HUES64 (cell line): ENCODE measurements at regions not wholly inside any gene's neighbourhood (a gene's known extent, or its start where the extent isn't known, plus 50 kb on each side); places are given as distances from the start of the nearest gene placed in this dataset.

Experiments
- H3K27ac ChIP-seq: 2 replicates; pipeline ENCODE4 v1.7.0; 2013; ENCODE audit warnings: low read depth, low read length, inconsistent platforms
- H3K27me3 ChIP-seq: 2 replicates; pipeline ENCODE4 v1.6.1; 2013; ENCODE audit warnings: mild to moderate bottlenecking, low read length; ENCODE audit not compliant: insufficient read depth
- H3K36me3 ChIP-seq: 2 replicates; pipeline ENCODE4 v1.6.1; 2013; ENCODE audit warnings: mild to moderate bottlenecking, low read length; ENCODE audit not compliant: insufficient read depth
- H3K4me1 ChIP-seq: 2 replicates; pipeline ENCODE4 v1.6.1; 2013; ENCODE audit warnings: mild to moderate bottlenecking, low read length, moderate library complexity; ENCODE audit not compliant: insufficient read depth
- H3K4me3 ChIP-seq: 2 replicates; pipeline ENCODE4 v1.5.1; 2013; ENCODE audit warnings: mild to moderate bottlenecking, low read length, moderate library complexity
- H3K9ac ChIP-seq: 2 replicates; pipeline ENCODE4 v1.6.1; 2013; ENCODE audit warnings: mild to moderate bottlenecking, low read depth, low read length
- H3K9me3 ChIP-seq: 2 replicates; pipeline ENCODE4 v1.6.1; 2013; ENCODE audit warnings: low read depth, low read length; ENCODE audit not compliant: insufficient read depth
- WGBS: fragments of 150-250, 120-280 bp; methylation state at CpG from one replicate; pipeline ENCODE4 v1.1.7; 2013; ENCODE audit warnings: missing lambda C conversion rate; 5-methylcytosine and 5-hydroxymethylcytosine counted together

GRCh38 chr7:47710201-47710935 is 128.5 kb upstream of the TNS3 start:
- WGBS: 91% methylated on average over 15 of the region's 15 CpGs
- H3K27ac ChIP-seq: no peak overlapping the region
- no peak overlapping the region for H3K9ac ChIP-seq

GRCh38 chr7:47709451-47709850 is 127.5 kb upstream of the TNS3 start:
- no peak overlapping the region for H3K27ac ChIP-seq
- H3K9ac ChIP-seq: no peak overlapping the region
- no peaks in the 10 kb centered on the region for H3K27me3 ChIP-seq
- no peaks in the 10 kb centered on the region for H3K9me3 ChIP-seq
- no peak overlapping the region for H3K4me3 ChIP-seq
- 96% methylated on average over 6 of the region's 6 CpGs for WGBS
- no peaks in the 10 kb centered on the region for H3K4me1 ChIP-seq
- H3K36me3 ChIP-seq: no peaks in the 10 kb centered on the region

More at GRCh38 chr7:47710201-47710935, 128.5 kb upstream of the TNS3 start:
- H3K9me3 ChIP-seq: no peaks in the 10 kb centered on the region
- H3K27me3 ChIP-seq: no peaks in the 10 kb centered on the region
- no peak overlapping the region for H3K4me3 ChIP-seq
- H3K4me1 ChIP-seq: no peaks in the 10 kb centered on the region
- H3K36me3 ChIP-seq: no peaks in the 10 kb centered on the region

GRCh38 chr7:47709051-47709450 is 127.1 kb upstream of the TNS3 start:
- no peaks in the 10 kb centered on the region for H3K4me1 ChIP-seq
- H3K27ac ChIP-seq: no peak overlapping the region
- H3K36me3 ChIP-seq: no peaks in the 10 kb centered on the region
- no peaks in the 10 kb centered on the region for H3K27me3 ChIP-seq
- WGBS: 91% methylated on average over 4 of the region's 4 CpGs
- no peak overlapping the region for H3K9ac ChIP-seq
- H3K9me3 ChIP-seq: no peaks in the 10 kb centered on the region
- no peak overlapping the region for H3K4me3 ChIP-seq

- Histone ChIP-seq H3K4me1 (no peaks in the 10 kb centered on the region), H3K27me3 (no peaks in the 10 kb centered on the region), H3K9me3 (no peaks in the 10 kb centered on the region), H3K9ac (no peak overlapping the region), H3K36me3 (no peaks in the 10 kb centered on the region), H3K4me3 (no peak overlapping the region), H3K27ac (no peak overlapping the region)
- WGBS: 99% methylated on average over 5 of the region's 6 CpGs
Measured at GRCh38 chr7:47707583-47707982, 125.7 kb upstream of the TNS3 start.

- Histone ChIP-seq H3K4me3 (no peak overlapping the region), H3K9me3 (no peaks in the 10 kb centered on the region), H3K9ac (no peak overlapping the region), H3K27me3 (no peaks in the 10 kb centered on the region), H3K4me1 (no peaks in the 10 kb centered on the region), H3K36me3 (no peaks in the 10 kb centered on the region), H3K27ac (no peak overlapping the region)
- WGBS: 100% methylated on average over 2 of the region's 2 CpGs
Measured at GRCh38 chr7:47704936-47705335, 123.0 kb upstream of the TNS3 start.

GRCh38 chr7:47702080-47702479 is 120.2 kb upstream of the TNS3 start:
- Histone ChIP-seq H3K27ac (no peak overlapping the region), H3K9ac (no peak overlapping the region)

GRCh38 chr7:47698386-47698785 is 116.5 kb upstream of the TNS3 start:
- Histone ChIP-seq H3K4me1 (no peaks in the 10 kb centered on the region), H3K36me3 (no peaks in the 10 kb centered on the region), H3K4me3 (no peak overlapping the region), H3K27ac (no peak overlapping the region), H3K27me3 (no peaks in the 10 kb centered on the region), H3K9ac (no peak overlapping the region), H3K9me3 (no peaks in the 10 kb centered on the region)
- WGBS: 79% methylated on average over 1 of the region's 1 CpG

More at GRCh38 chr7:47702080-47702479, 120.2 kb upstream of the TNS3 start:
- Histone ChIP-seq H3K36me3 (no peaks in the 10 kb centered on the region), H3K4me1 (no peaks in the 10 kb centered on the region), H3K4me3 (no peak overlapping the region), H3K9me3 (no peaks in the 10 kb centered on the region), H3K27me3 (no peaks in the 10 kb centered on the region)
- 78% methylated on average over 1 of the region's 1 CpG for WGBS

- WGBS: 82% methylated on average over 4 of the region's 4 CpGs
- Histone ChIP-seq H3K4me3 (no peak overlapping the region), H3K27ac (no peak overlapping the region), H3K9me3 (no peaks in the 10 kb centered on the region), H3K4me1 (no peaks in the 10 kb centered on the region), H3K27me3 (no peaks in the 10 kb centered on the region), H3K9ac (no peak overlapping the region), H3K36me3 (no peaks in the 10 kb centered on the region)
Measured at GRCh38 chr7:47697543-47697942, 115.6 kb upstream of the TNS3 start.

GRCh38 chr7:47696152-47696710 is 114.3 kb upstream of the TNS3 start:
- Histone ChIP-seq H3K9ac (no peak overlapping the region), H3K27me3 (no peaks in the 10 kb centered on the region), H3K4me3 (no peak overlapping the region), H3K36me3 (no peaks in the 10 kb centered on the region), H3K27ac (no peak overlapping the region), H3K4me1 (no peaks in the 10 kb centered on the region), H3K9me3 (no peaks in the 10 kb centered on the region)
- WGBS: 95% methylated on average over 7 of the region's 7 CpGs

GRCh38 chr7:47693216-47693615 is 111.3 kb upstream of the TNS3 start:
- Histone ChIP-seq H3K27ac (no peak overlapping the region), H3K36me3 (no peaks in the 10 kb centered on the region), H3K4me3 (no peak overlapping the region), H3K9me3 (no peaks in the 10 kb centered on the region), H3K9ac (no peak overlapping the region), H3K4me1 (no peaks in the 10 kb centered on the region), H3K27me3 (no peaks in the 10 kb centered on the region)
- 97% methylated on average over 4 of the region's 4 CpGs for WGBS

GRCh38 chr7:47691988-47692387 is 110.1 kb upstream of the TNS3 start:
- Histone ChIP-seq H3K9me3 (no peaks in the 10 kb centered on the region), H3K27me3 (no peaks in the 10 kb centered on the region), H3K4me1 (no peaks in the 10 kb centered on the region), H3K36me3 (no peaks in the 10 kb centered on the region), H3K4me3 (no peak overlapping the region), H3K27ac (no peak overlapping the region), H3K9ac (no peak overlapping the region)
